ENCODE measurements at regions not wholly inside any gene's neighbourhood (a gene's known extent, or its start where the extent isn't known, plus 50 kb on each side); places are given as distances from the start of the nearest gene placed in this dataset.

DNA sequence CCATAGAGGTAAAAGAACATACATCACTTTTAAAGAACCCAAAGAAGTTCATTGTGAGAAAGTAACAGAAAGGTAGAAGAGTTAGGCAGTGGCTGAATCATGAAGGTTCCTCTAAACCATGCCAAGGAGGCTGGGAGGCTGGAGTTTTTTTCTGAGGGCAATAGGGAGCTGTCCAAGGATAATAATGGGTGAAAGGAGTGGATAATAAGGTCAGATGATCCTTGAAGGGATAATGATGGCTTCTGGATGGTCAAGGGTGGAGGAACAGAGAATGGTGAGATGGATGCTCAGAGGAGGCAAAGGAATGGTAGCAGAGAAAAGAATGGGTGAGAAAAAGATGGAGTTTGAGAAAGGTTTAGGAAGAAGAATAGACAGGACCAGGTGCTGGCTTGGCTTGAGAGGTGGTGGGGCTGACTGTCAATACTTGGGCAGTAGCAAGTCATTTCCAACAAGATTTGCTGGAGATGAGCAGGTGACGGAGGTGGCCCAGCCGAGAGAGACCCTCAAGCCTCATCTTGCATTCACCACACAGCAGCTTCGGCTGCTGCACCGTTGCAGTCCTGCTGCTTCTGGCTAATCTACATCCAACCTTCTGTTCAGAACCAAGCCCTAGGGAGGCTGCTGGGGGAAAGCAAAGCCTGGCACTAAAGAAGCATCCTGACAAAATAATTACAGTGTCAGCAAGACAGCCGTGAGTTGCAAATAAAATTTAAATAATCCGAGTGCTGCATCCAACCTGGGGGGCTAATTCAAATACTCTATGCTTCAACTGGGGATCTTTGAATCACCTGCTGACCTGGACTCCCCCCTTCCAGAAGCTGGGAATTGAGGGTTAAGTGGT is 131.2 kb upstream of the KCNG1 start:
- TF ChIP-seq, protein P1, sequence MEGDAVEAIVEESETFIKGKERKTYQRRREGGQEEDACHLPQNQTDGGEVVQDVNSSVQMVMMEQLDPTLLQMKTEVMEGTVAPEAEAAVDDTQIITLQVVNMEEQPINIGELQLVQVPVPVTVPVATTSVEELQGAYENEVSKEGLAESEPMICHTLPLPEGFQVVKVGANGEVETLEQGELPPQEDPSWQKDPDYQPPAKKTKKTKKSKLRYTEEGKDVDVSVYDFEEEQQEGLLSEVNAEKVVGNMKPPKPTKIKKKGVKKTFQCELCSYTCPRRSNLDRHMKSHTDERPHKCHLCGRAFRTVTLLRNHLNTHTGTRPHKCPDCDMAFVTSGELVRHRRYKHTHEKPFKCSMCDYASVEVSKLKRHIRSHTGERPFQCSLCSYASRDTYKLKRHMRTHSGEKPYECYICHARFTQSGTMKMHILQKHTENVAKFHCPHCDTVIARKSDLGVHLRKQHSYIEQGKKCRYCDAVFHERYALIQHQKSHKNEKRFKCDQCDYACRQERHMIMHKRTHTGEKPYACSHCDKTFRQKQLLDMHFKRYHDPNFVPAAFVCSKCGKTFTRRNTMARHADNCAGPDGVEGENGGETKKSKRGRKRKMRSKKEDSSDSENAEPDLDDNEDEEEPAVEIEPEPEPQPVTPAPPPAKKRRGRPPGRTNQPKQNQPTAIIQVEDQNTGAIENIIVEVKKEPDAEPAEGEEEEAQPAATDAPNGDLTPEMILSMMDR (IDR thresholded peaks at IDR 0.05), result no peak
- TF ChIP-seq EP300 (IDR thresholded peaks at IDR 0.05), result no peak
- TF ChIP-seq POLR2A (IDR thresholded peaks at IDR 0.05), result no peak
